OCI-LY7 (cell line): ENCODE measurements at regions not wholly inside any gene's neighbourhood (a gene's known extent, or its start where the extent isn't known, plus 50 kb on each side); places are given as distances from the start of the nearest gene placed in this dataset.

Source experiments
- BruUV-seq: library from RNA; stranded (reverse); fragments of 400-500 nt; replicated peaks from 2 replicates; lab custom pipeline; 2021; lab: Mats Ljungman, UMichigan
- CTCF ChIA-PET: fragments of 300-600 bp; sonication (Branson Sonifier 250); formaldehyde crosslinking; loops from one replicate; lab custom pipeline; 2022; ENCODE audit warnings: antibody characterized with exemption; ENCODE audit not compliant: unreplicated experiment; lab: Charles Lee
- POLR2A ChIA-PET: fragments of 300-600 bp; sonication (Branson Sonifier 250); formaldehyde crosslinking; loops from one replicate; lab custom pipeline; 2022; ENCODE audit warnings: antibody characterized with exemption; lab: Charles Lee
- DNase-seq: peaks from one replicate; pipeline ENCODE4 v3.0.0-alpha.2; 2015; ENCODE audit warnings: low spot score
- H2AFZ ChIP-seq: fragments of 200-600 bp; sonication (generic), shearing (Covaris generic); 2 replicates; pipeline ENCODE4 v1.6.1; 2014; ENCODE audit warnings: mild to moderate bottlenecking, antibody characterized with exemption, low read length, moderate library complexity
- H3K27ac ChIP-seq: fragments of 200-600 bp; sonication (generic); 2 replicates; pipeline ENCODE4 v1.5.1; 2014; ENCODE audit warnings: mixed run types, low read depth, mild to moderate bottlenecking, moderate library complexity, low read length, inconsistent platforms; ENCODE audit not compliant: poor library complexity, severe bottlenecking
- H3K36me3 ChIP-seq: fragments of 200-600 bp; sonication (generic); 2 replicates; pipeline ENCODE4 v1.6.1; 2014; ENCODE audit warnings: mild to moderate bottlenecking, antibody characterized with exemption, low read length, moderate library complexity, mixed read lengths; ENCODE audit not compliant: insufficient read depth
- H3K4me1 ChIP-seq: fragments of 200-600 bp; sonication (generic); 2 replicates; pipeline ENCODE4 v1.5.1; 2014; ENCODE audit warnings: mild to moderate bottlenecking, low read length; ENCODE audit not compliant: insufficient read depth, poor library complexity, severe bottlenecking
- H3K4me2 ChIP-seq: fragments of 200-600 bp; sonication (generic); 2 replicates; pipeline ENCODE4 v1.6.1; 2014; ENCODE audit warnings: mild to moderate bottlenecking, low read length
- H3K4me3 ChIP-seq: fragments of 200-600 bp; sonication (generic); 2 replicates; pipeline ENCODE4 v1.5.1; 2014; ENCODE audit warnings: mild to moderate bottlenecking, low read depth, low read length; ENCODE audit not compliant: poor library complexity, severe bottlenecking
- H3K79me2 ChIP-seq: fragments of 200-600 bp; sonication (generic); 2 replicates; pipeline ENCODE4 v1.6.1; 2016; ENCODE audit warnings: low read depth, mild to moderate bottlenecking, low read length, moderate library complexity, mixed read lengths; ENCODE audit not compliant: insufficient read depth
- H3K9me2 ChIP-seq: fragments of 200-600 bp; sonication (generic); 2 replicates; pipeline ENCODE4 v1.6.1; 2016; ENCODE audit warnings: mild to moderate bottlenecking, low read length, mixed read lengths; ENCODE audit not compliant: insufficient read depth
- H3K9me3 ChIP-seq: fragments of 200-600 bp; sonication (generic); 2 replicates; pipeline ENCODE4 v1.6.1; 2014; ENCODE audit warnings: mild to moderate bottlenecking, mixed run types, low read length, mixed read lengths
- H4K20me1 ChIP-seq: fragments of 200-600 bp; sonication (generic); 2 replicates; pipeline ENCODE4 v1.6.1; 2014; ENCODE audit warnings: mild to moderate bottlenecking, antibody characterized with exemption, low read length, moderate library complexity, mixed read lengths; ENCODE audit not compliant: insufficient read depth
- CTCF ChIP-seq: fragments of 200-600 bp; sonication (generic); conservative IDR thresholded peaks from 2 replicates; pipeline ENCODE4 v1.5.1; 2014; ENCODE audit warnings: mild to moderate bottlenecking, antibody characterized with exemption, low read length, moderate library complexity, mixed read lengths
- EZH2phosphoT487 ChIP-seq: fragments of 200-600 bp; sonication (generic); IDR thresholded peaks from 2 replicates; pipeline ENCODE4 v1.6.1; 2018; ENCODE audit warnings: low read depth, borderline replicate concordance, mild to moderate bottlenecking, mixed run types, antibody characterized with exemption, low read length, moderate library complexity, mixed read lengths
- intact Hi-C: fragments of 100-400 bp; cut with micrococcal nuclease; formaldehyde crosslinking; loops from one replicate; pipeline ENCODE4 v1.10.0; 2022; ENCODE audit not compliant: unreplicated experiment

- Histone ChIP-seq H2AFZ (no peak overlapping the region), H3K4me2 (no peak overlapping the region), H3K79me2 (no peaks in the 10 kb centered on the region), H3K9me3 (peaks cover 14% of the 10 kb centered on the region), H3K9me2 (no peaks in the 10 kb centered on the region), H3K4me1 (no peaks in the 10 kb centered on the region), H4K20me1 (no peaks in the 10 kb centered on the region), H3K36me3 (no peaks in the 10 kb centered on the region), H3K4me3 (no peak overlapping the region), H3K27ac (no peak overlapping the region)
- POLR2A ChIA-PET, result interaction anchor here (0.7 kb wide), 1 partner anchor 353 kb away, joined by 4 read pairs; no protein-coding TSS in a partner anchor
- no peak for DNase-seq
- no peak for TF ChIP-seq EZH2phosphoT487
- intact Hi-C loops, result no loop called here
- no TSS peak for BruUV-seq
- CTCF ChIA-PET, result no interaction called here
Measured at GRCh38 chr1:172732427-172732826, 73.5 kb downstream of the FASLG start.

GRCh38 chr1:172733815-172734214, 74.9 kb downstream of the FASLG start:
- intact Hi-C loops, result no loop called here
- BruUV-seq, result no TSS peak
- ChIA-PET CTCF (no interaction called here), POLR2A (no interaction called here)
- Histone ChIP-seq H3K4me2 (no peak overlapping the region), H2AFZ (no peak overlapping the region), H4K20me1 (no peaks in the 10 kb centered on the region), H3K4me1 (no peaks in the 10 kb centered on the region), H3K9me2 (no peaks in the 10 kb centered on the region), H3K36me3 (no peaks in the 10 kb centered on the region), H3K79me2 (no peaks in the 10 kb centered on the region), H3K27ac (no peak overlapping the region), H3K9me3 (peaks cover 8% of the 10 kb centered on the region; the same call in 1 of the 2 replicates), H3K4me3 (no peak overlapping the region)
- no peak for TF ChIP-seq EZH2phosphoT487
- TF ChIP-seq CTCF, result no peak
- no peak for DNase-seq

- no peaks in the 10 kb centered on the region for H3K36me3 ChIP-seq
- no peak for DNase-seq
- H3K27ac ChIP-seq, result no peak overlapping the region
- ChIA-PET CTCF (no interaction called here), POLR2A (no interaction called here)
- no peak overlapping the region for H3K4me2 ChIP-seq
- no peak overlapping the region for H2AFZ ChIP-seq
- H4K20me1 ChIP-seq, result no peaks in the 10 kb centered on the region
- BruUV-seq, result no TSS peak
- H3K9me2 ChIP-seq, result no peaks in the 10 kb centered on the region
- no peaks in the 10 kb centered on the region for H3K79me2 ChIP-seq
- peaks cover 6% of the 10 kb centered on the region for H3K4me1 ChIP-seq
- no peak overlapping the region for H3K4me3 ChIP-seq
- intact Hi-C loops, result no loop called here
- TF ChIP-seq EZH2phosphoT487, result no peak
- TF ChIP-seq CTCF, result no peak
- no peaks in the 10 kb centered on the region for H3K9me3 ChIP-seq
Measured at GRCh38 chr1:172738389-172738788, 79.5 kb downstream of the FASLG start.
